ENCODE measurements at regions not wholly inside any gene's neighbourhood (a gene's known extent, or its start where the extent isn't known, plus 50 kb on each side); places are given as distances from the start of the nearest gene placed in this dataset.

GRCh38 chr3:89841041-89841440 lies 733.6 kb downstream of the EPHA3 start:
- H3K4me3 ChIP-seq, result no peak overlapping the region
- no peaks in the 10 kb centered on the region for H3K4me1 ChIP-seq
- DNase-seq (ENCODE audit: low spot score in 2 of 2), result no peak
- H3K36me3 ChIP-seq (replicated peaks), result no peaks in the 10 kb centered on the region
- H3K27me3 ChIP-seq (ENCODE audit: low read depth), result no peaks in the 10 kb centered on the region
- in situ Hi-C loops (cut with MboI; ENCODE audit: low sequenced_read_pairs), result no loop called here
- H3K9me3 ChIP-seq, result no peaks in the 10 kb centered on the region

- no peaks in the 10 kb centered on the region for H3K4me1 ChIP-seq
- no peaks in the 10 kb centered on the region for H3K27me3 ChIP-seq (ENCODE audit: low read depth)
- H3K9me3 ChIP-seq, result no peaks in the 10 kb centered on the region
- H3K36me3 ChIP-seq (replicated peaks), result no peaks in the 10 kb centered on the region
- no peak for DNase-seq (ENCODE audit: low spot score in 2 of 2)
- in situ Hi-C loops (cut with MboI; ENCODE audit: low sequenced_read_pairs), result no loop called here
- H3K4me3 ChIP-seq, result no peak overlapping the region
These were observed 737.6 kb downstream of the EPHA3 start for GRCh38 chr3:89845053-89845452.

GRCh38 chr3:89847955-89848354 lies 740.5 kb downstream of the EPHA3 start:
- DNase-seq (ENCODE audit: low spot score in 2 of 2), result no peak
- Histone ChIP-seq H3K9me3 (no peaks in the 10 kb centered on the region), H3K4me3 (no peak overlapping the region), H3K4me1 (peaks cover 4% of the 10 kb centered on the region; the same call in 1 of the 2 replicates), H3K27me3 (ENCODE audit: low read depth) (no peaks in the 10 kb centered on the region), H3K36me3 (replicated peaks) (no peaks in the 10 kb centered on the region)
- in situ Hi-C loops (cut with MboI; ENCODE audit: low sequenced_read_pairs), result no loop called here

GRCh38 chr3:89851974-89852621 lies 744.7 kb downstream of the EPHA3 start:
- H3K4me1 ChIP-seq, result peaks cover 4% of the 10 kb centered on the region; the same call in 1 of the 2 replicates
- in situ Hi-C loops (cut with MboI; ENCODE audit: low sequenced_read_pairs), result loop anchor here (25.0 kb wide), 1 partner anchor 235 kb away; no protein-coding TSS in a partner anchor
- no peaks in the 10 kb centered on the region for H3K36me3 ChIP-seq (replicated peaks)
- H3K9me3 ChIP-seq, result no peaks in the 10 kb centered on the region
- peak; percentile 85 to 88 for DNase-seq (ENCODE audit: low spot score in 2 of 2)
- H3K27me3 ChIP-seq (ENCODE audit: low read depth), result no peaks in the 10 kb centered on the region
- no peak overlapping the region for H3K4me3 ChIP-seq

- in situ Hi-C loops (cut with MboI; ENCODE audit: low sequenced_read_pairs), result loop anchor here (25.0 kb wide), 1 partner anchor 228 kb away; no protein-coding TSS in a partner anchor
- no peaks in the 10 kb centered on the region; the same call in 1 of the 2 replicates for H3K4me1 ChIP-seq
- no peaks in the 10 kb centered on the region for H3K9me3 ChIP-seq
- no peak overlapping the region for H3K4me3 ChIP-seq
- no peaks in the 10 kb centered on the region for H3K27me3 ChIP-seq (ENCODE audit: low read depth)
- no peak for DNase-seq (ENCODE audit: low spot score in 2 of 2)
- H3K36me3 ChIP-seq (replicated peaks), result no peaks in the 10 kb centered on the region
These were observed 752.3 kb downstream of the EPHA3 start for GRCh38 chr3:89859757-89860156.

GRCh38 chr3:89867286-89867685 lies 759.9 kb downstream of the EPHA3 start:
- no peak for DNase-seq (ENCODE audit: low spot score in 2 of 2)
- no peaks in the 10 kb centered on the region for H3K36me3 ChIP-seq (replicated peaks)
- in situ Hi-C loops (cut with MboI; ENCODE audit: low sequenced_read_pairs), result loop anchor here (25.0 kb wide), 1 partner anchor 220 kb away; no protein-coding TSS in a partner anchor
- no peak overlapping the region for H3K4me3 ChIP-seq
- H3K27me3 ChIP-seq (ENCODE audit: low read depth), result no peaks in the 10 kb centered on the region
- no peaks in the 10 kb centered on the region for H3K4me1 ChIP-seq
- H3K9me3 ChIP-seq, result no peaks in the 10 kb centered on the region

- no peak overlapping the region for H3K4me3 ChIP-seq
- no peaks in the 10 kb centered on the region for H3K9me3 ChIP-seq
- in situ Hi-C loops (cut with MboI; ENCODE audit: low sequenced_read_pairs), result no loop called here
- no peak for DNase-seq (ENCODE audit: low spot score in 2 of 2)
- H3K4me1 ChIP-seq, result no peaks in the 10 kb centered on the region
- H3K36me3 ChIP-seq (replicated peaks), result no peaks in the 10 kb centered on the region
- no peaks in the 10 kb centered on the region for H3K27me3 ChIP-seq (ENCODE audit: low read depth)
These were observed 768.7 kb downstream of the EPHA3 start for GRCh38 chr3:89876116-89876515.

GRCh38 chr3:89877230-89877629 lies 769.8 kb downstream of the EPHA3 start:
- Histone ChIP-seq H3K4me3 (no peak overlapping the region), H3K27me3 (ENCODE audit: low read depth) (no peaks in the 10 kb centered on the region), H3K4me1 (no peaks in the 10 kb centered on the region), H3K36me3 (replicated peaks) (no peaks in the 10 kb centered on the region), H3K9me3 (no peaks in the 10 kb centered on the region)
- no peak for DNase-seq (ENCODE audit: low spot score in 2 of 2)
- in situ Hi-C loops (cut with MboI; ENCODE audit: low sequenced_read_pairs), result no loop called here

GRCh38 chr3:89889386-89889785 lies 782.0 kb downstream of the EPHA3 start:
- no peaks in the 10 kb centered on the region; the same call in 1 of the 2 replicates for H3K9me3 ChIP-seq

GRCh38 chr3:89908711-89909213 lies 801.3 kb downstream of the EPHA3 start:
- Histone ChIP-seq H3K36me3 (replicated peaks) (no peaks in the 10 kb centered on the region), H3K4me1 (peaks cover 9% of the 10 kb centered on the region; the same call in 1 of the 2 replicates), H3K9me3 (no peaks in the 10 kb centered on the region), H3K27me3 (ENCODE audit: low read depth) (no peaks in the 10 kb centered on the region), H3K4me3 (no peak overlapping the region)
- in situ Hi-C loops (cut with MboI; ENCODE audit: low sequenced_read_pairs), result no loop called here
- DNase-seq (ENCODE audit: low spot score in 2 of 2), result peak in 1 of 2 experiments; percentile 47

More at GRCh38 chr3:89889386-89889785, 782.0 kb downstream of the EPHA3 start:
- no peaks in the 10 kb centered on the region for H3K36me3 ChIP-seq (replicated peaks)
- in situ Hi-C loops (cut with MboI; ENCODE audit: low sequenced_read_pairs), result no loop called here
- no peak overlapping the region for H3K4me3 ChIP-seq
- 0 out of 2 replicates have a peak, but pooled peaks cover 3% of the 10 kb centered on the region for H3K4me1 ChIP-seq
- no peaks in the 10 kb centered on the region for H3K27me3 ChIP-seq (ENCODE audit: low read depth)
- no peak for DNase-seq (ENCODE audit: low spot score in 2 of 2)

- Histone ChIP-seq H3K4me3 (no peak overlapping the region), H3K36me3 (replicated peaks) (no peaks in the 10 kb centered on the region), H3K4me1 (peaks cover 9% of the 10 kb centered on the region; the same call in 1 of the 2 replicates), H3K9me3 (no peaks in the 10 kb centered on the region), H3K27me3 (ENCODE audit: low read depth) (no peaks in the 10 kb centered on the region)
- DNase-seq (ENCODE audit: low spot score in 2 of 2), result no peak
- in situ Hi-C loops (cut with MboI; ENCODE audit: low sequenced_read_pairs), result no loop called here
These were observed 804.6 kb downstream of the EPHA3 start for GRCh38 chr3:89912031-89912430.

- H3K9me3 ChIP-seq, result no peaks in the 10 kb centered on the region
- H3K36me3 ChIP-seq (replicated peaks), result no peaks in the 10 kb centered on the region
- in situ Hi-C loops (cut with MboI; ENCODE audit: low sequenced_read_pairs), result no loop called here
- no peaks in the 10 kb centered on the region for H3K27me3 ChIP-seq (ENCODE audit: low read depth)
- H3K4me3 ChIP-seq, result no peak overlapping the region
- no peaks in the 10 kb centered on the region for H3K4me1 ChIP-seq
- DNase-seq (ENCODE audit: low spot score in 2 of 2), result no peak
These were observed 816.6 kb downstream of the EPHA3 start for GRCh38 chr3:89923921-89924610.

GRCh38 chr3:89925976-89926375 lies 818.6 kb downstream of the EPHA3 start:
- H3K27me3 ChIP-seq (ENCODE audit: low read depth), result no peaks in the 10 kb centered on the region
- DNase-seq (ENCODE audit: low spot score in 2 of 2), result no peak
- H3K4me1 ChIP-seq, result no peaks in the 10 kb centered on the region
- in situ Hi-C loops (cut with MboI; ENCODE audit: low sequenced_read_pairs), result no loop called here
- H3K36me3 ChIP-seq (replicated peaks), result no peaks in the 10 kb centered on the region
- H3K4me3 ChIP-seq, result no peak overlapping the region
- H3K9me3 ChIP-seq, result no peaks in the 10 kb centered on the region

GRCh38 chr3:89932882-89933281 lies 825.5 kb downstream of the EPHA3 start:
- in situ Hi-C loops (cut with MboI; ENCODE audit: low sequenced_read_pairs), result no loop called here
- no peak overlapping the region for H3K4me3 ChIP-seq
- H3K4me1 ChIP-seq, result no peaks in the 10 kb centered on the region
- H3K9me3 ChIP-seq, result no peaks in the 10 kb centered on the region
- H3K36me3 ChIP-seq (replicated peaks), result no peaks in the 10 kb centered on the region
- H3K27me3 ChIP-seq (ENCODE audit: low read depth), result no peaks in the 10 kb centered on the region
- no peak for DNase-seq (ENCODE audit: low spot score in 2 of 2)

Measured in HAP-1 (cell line).